ENCODE measurements at regions not wholly inside any gene's neighbourhood (a gene's known extent, or its start where the extent isn't known, plus 50 kb on each side); places are given as distances from the start of the nearest gene placed in this dataset.

- TF ChIP-seq POLR2A (IDR thresholded peaks at IDR 0.05) = no peak
- TF ChIP-seq CTCF (IDR thresholded peaks at IDR 0.05) = no peak
Observed at GRCh38 chr2:134133622-134134312, 120.1 kb upstream of the MGAT5 start.
